NCI-H2196 treated with DMSO at 0.1 percent for 48 hours (cell line): ENCODE measurements at regions not wholly inside any gene's neighbourhood (a gene's known extent, or its start where the extent isn't known, plus 50 kb on each side); places are given as distances from the start of the nearest gene placed in this dataset.

Experiments used
- DNase-seq: peaks from one replicate; lab custom pipeline; 2025; ENCODE audit not compliant: unreplicated experiment; lab: John Stamatoyannopoulos, UW

- DNase-seq = no peak
These were observed 171.0 kb downstream of the BTG1 start for GRCh38 chr12:91974541-91975085.

- DNase-seq = no peak
These were observed 171.8 kb downstream of the BTG1 start for GRCh38 chr12:91973813-91974212.

- no peak for DNase-seq
These were observed 172.8 kb downstream of the BTG1 start for GRCh38 chr12:91972896-91973295.

- no peak for DNase-seq
These were observed 176.9 kb downstream of the BTG1 start for GRCh38 chr12:91968777-91969171.

GRCh38 chr12:91968076-91968776 lies 177.4 kb downstream of the BTG1 start:
- no peak for DNase-seq

- DNase-seq = no peak
These were observed 178.1 kb downstream of the BTG1 start for GRCh38 chr12:91967590-91967989.

- DNase-seq = no peak
These were observed 179.9 kb downstream of the BTG1 start for GRCh38 chr12:91965781-91966180.

GRCh38 chr12:91964501-91964900 lies 181.1 kb downstream of the BTG1 start:
- DNase-seq = no peak

- DNase-seq = no peak
These were observed 186.4 kb downstream of the BTG1 start for GRCh38 chr12:91959220-91959619.

GRCh38 chr12:91958816-91959215 lies 186.8 kb downstream of the BTG1 start:
- no peak for DNase-seq

- DNase-seq = no peak
These were observed 190.9 kb downstream of the BTG1 start for GRCh38 chr12:91954747-91955146.

- no peak for DNase-seq
These were observed 191.3 kb downstream of the BTG1 start for GRCh38 chr12:91954326-91954725.

GRCh38 chr12:91952916-91953315 lies 192.7 kb downstream of the BTG1 start:
- DNase-seq = no peak

- no peak for DNase-seq
These were observed 194.1 kb downstream of the BTG1 start for GRCh38 chr12:91951571-91951970.

GRCh38 chr12:91948504-91948903 lies 197.1 kb downstream of the BTG1 start:
- DNase-seq = no peak

- no peak for DNase-seq
These were observed 198.2 kb downstream of the BTG1 start for GRCh38 chr12:91947459-91947858.

GRCh38 chr12:91944637-91945036 lies 201.0 kb downstream of the BTG1 start:
- DNase-seq = no peak

GRCh38 chr12:91940826-91941570 lies 204.6 kb downstream of the BTG1 start:
- no peak for DNase-seq

GRCh38 chr12:91940322-91940721 lies 205.3 kb downstream of the BTG1 start:
- no peak for DNase-seq

GRCh38 chr12:91937706-91938105 lies 207.9 kb downstream of the BTG1 start:
- no peak for DNase-seq

- DNase-seq = no peak
These were observed 208.6 kb downstream of the BTG1 start for GRCh38 chr12:91937009-91937408.

- DNase-seq = no peak
These were observed 210.3 kb downstream of the BTG1 start for GRCh38 chr12:91935296-91935695.
